WTC11 (cell line): ENCODE measurements at regions not wholly inside any gene's neighbourhood (a gene's known extent, or its start where the extent isn't known, plus 50 kb on each side); places are given as distances from the start of the nearest gene placed in this dataset.

Source experiments
- ATAC-seq: fragments of 200-7000 bp; cut with Tn5 transposase; 2 replicates; pipeline ENCODE4 v1.10.0; 2021; ENCODE audit warnings: mild to moderate bottlenecking, moderate library complexity
- CTCF ChIA-PET: fragments of 300-600 bp; sonication (Branson Sonifier 250); formaldehyde crosslinking; loops from one replicate; lab custom pipeline; 2021; ENCODE audit warnings: antibody characterized with exemption; lab: Charles Lee
- POLR2A ChIA-PET: fragments of 350-600 bp; sonication (Branson Sonifier 250); formaldehyde crosslinking; loops from one replicate; lab custom pipeline; 2021; ENCODE audit warnings: antibody characterized with exemption; lab: Charles Lee
- DNase-seq: peaks from one replicate; pipeline ENCODE4 v3.0.0; 2021; ENCODE audit warnings: low spot score
- H3K27ac Mint-ChIP-seq: 2 replicates; pipeline ENCODE4 v1.8.0; 2021; ENCODE audit warnings: mixed read lengths
- H3K27me3 Mint-ChIP-seq: 2 replicates; pipeline ENCODE4 v1.8.0; 2021; ENCODE audit warnings: low read depth, mild to moderate bottlenecking, moderate library complexity, mixed read lengths
- H3K36me3 Mint-ChIP-seq: 2 replicates; pipeline ENCODE4 v1.8.0; 2021; ENCODE audit warnings: mixed read lengths
- H3K4me1 Mint-ChIP-seq: 2 replicates; pipeline ENCODE4 v1.8.0; 2022; ENCODE audit warnings: mixed read lengths
- H3K4me3 Mint-ChIP-seq: 2 replicates; pipeline ENCODE4 v1.8.0; 2021; ENCODE audit warnings: mild to moderate bottlenecking, moderate library complexity, mixed read lengths
- H3K9me3 Mint-ChIP-seq: 2 replicates; pipeline ENCODE4 v1.8.0; 2021; ENCODE audit warnings: mixed read lengths
- CREB1 ChIP-seq: sonication (generic); formaldehyde crosslinking; IDR thresholded peaks from 2 replicates; pipeline ENCODE4 v1.8.0; 2023; ENCODE audit warnings: mild to moderate bottlenecking, missing genetic modification reagents
- E2F5 ChIP-seq: sonication (generic); formaldehyde crosslinking; IDR thresholded peaks from 2 replicates; pipeline ENCODE4 v1.8.1; 2022; ENCODE audit warnings: mild to moderate bottlenecking, moderate library complexity, missing genetic modification reagents
- ETV6 ChIP-seq: sonication (generic); formaldehyde crosslinking; IDR thresholded peaks from 2 replicates; pipeline ENCODE4 v1.8.1; 2022; ENCODE audit warnings: mild to moderate bottlenecking, missing genetic modification reagents
- FOXJ3 ChIP-seq: sonication (generic); formaldehyde crosslinking; IDR thresholded peaks from 2 replicates; pipeline ENCODE4 v1.9.0; 2021; ENCODE audit warnings: missing genetic modification reagents, mild to moderate bottlenecking, borderline replicate concordance
- FOXP4 ChIP-seq: sonication (generic); formaldehyde crosslinking; IDR thresholded peaks from 2 replicates; pipeline ENCODE4 v1.8.0; 2022; ENCODE audit warnings: mild to moderate bottlenecking, missing genetic modification reagents
- JAZF1 ChIP-seq: fragments of 250-450 bp; sonication (Bioruptor Pico); IDR thresholded peaks from 2 replicates; pipeline ENCODE4 v1.9.0; 2021; ENCODE audit warnings: moderate library complexity, mild to moderate bottlenecking, inconsistent platforms
- MAX ChIP-seq: sonication (generic); formaldehyde crosslinking; IDR thresholded peaks from 2 replicates; pipeline ENCODE4 v1.8.0; 2022; ENCODE audit warnings: mild to moderate bottlenecking, missing genetic modification reagents
- SOX15 ChIP-seq: fragments of 250-450 bp; sonication (Bioruptor Pico); IDR thresholded peaks from 2 replicates; pipeline ENCODE4 v1.9.0; 2021; ENCODE audit warnings: mild to moderate bottlenecking
- ZNF138 ChIP-seq: sonication (generic); formaldehyde crosslinking; conservative IDR thresholded peaks from 2 replicates; pipeline ENCODE4 v1.8.1; 2022; ENCODE audit warnings: mild to moderate bottlenecking, moderate library complexity, missing genetic modification reagents
- ZNF219 ChIP-seq: sonication (generic); formaldehyde crosslinking; IDR thresholded peaks from 2 replicates; pipeline ENCODE4 v1.8.0; 2023; ENCODE audit warnings: missing genetic modification reagents, mild to moderate bottlenecking, borderline replicate concordance
- ZNF232 ChIP-seq: sonication (generic); formaldehyde crosslinking; IDR thresholded peaks from 2 replicates; pipeline ENCODE4 v1.8.0; 2022; ENCODE audit warnings: mild to moderate bottlenecking, missing genetic modification reagents
- ZNF263 ChIP-seq: sonication (generic); formaldehyde crosslinking; IDR thresholded peaks from 2 replicates; pipeline ENCODE4 v1.8.1; 2022; ENCODE audit warnings: low read depth, mild to moderate bottlenecking, moderate library complexity, missing genetic modification reagents
- ZNF416 ChIP-seq: fragments of 250-450 bp; sonication (Bioruptor Pico); IDR thresholded peaks from 2 replicates; pipeline ENCODE4 v1.9.0; 2021; ENCODE audit warnings: mild to moderate bottlenecking, inconsistent platforms
- TF ChIP-seq, protein P1 (sequence below): sonication (generic); formaldehyde crosslinking; IDR thresholded peaks from 2 replicates; pipeline ENCODE4 v1.8.1; 2022; ENCODE audit warnings: low read depth, mild to moderate bottlenecking, moderate library complexity, missing genetic modification reagents, borderline replicate concordance
- TF ChIP-seq, protein P2 (sequence below): fragments of 250-450 bp; sonication (Bioruptor Pico); IDR thresholded peaks from 2 replicates; pipeline ENCODE4 v1.9.0; 2021; ENCODE audit warnings: mild to moderate bottlenecking, borderline replicate concordance
- TF ChIP-seq, protein P3 (sequence below): sonication (generic); formaldehyde crosslinking; IDR thresholded peaks from 2 replicates; pipeline ENCODE4 v1.8.0; 2022; ENCODE audit warnings: mild to moderate bottlenecking, missing genetic modification reagents

DNA sequence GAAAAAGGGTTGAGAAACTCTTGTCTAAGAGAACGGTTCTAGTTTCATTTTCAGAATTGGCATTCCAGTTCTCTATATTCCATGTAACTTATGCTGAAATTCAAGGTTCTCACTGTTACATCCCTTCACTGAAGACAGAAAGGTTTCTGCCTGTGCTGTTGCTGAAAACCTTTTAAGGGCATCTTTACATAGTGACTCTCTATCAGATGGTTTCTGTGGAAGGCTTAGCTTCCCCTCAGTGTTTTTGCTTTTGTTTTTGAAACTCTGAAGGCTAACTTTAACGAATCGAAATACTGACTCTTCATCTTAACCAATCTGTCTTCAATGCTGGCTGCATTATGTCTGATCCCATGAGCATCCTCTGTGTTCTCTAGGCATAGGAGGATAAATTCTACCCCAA, 1286.2 kb upstream of the EYS start:
- peaks cover 54% of the 10 kb centered on the region for H3K9me3 Mint-ChIP-seq
- H3K36me3 Mint-ChIP-seq, result peaks cover 37% of the 10 kb centered on the region
- DNase-seq (no peak), ATAC-seq (no peak)
- no peak overlapping the region for H3K27ac Mint-ChIP-seq
- ChIA-PET CTCF (no interaction called here), POLR2A (no interaction called here)
- H3K4me3 Mint-ChIP-seq, result no peak overlapping the region
- H3K4me1 Mint-ChIP-seq, result no peaks in the 10 kb centered on the region
- no peak for TF ChIP-seq SOX15 (CRISPR knock-in tag)
- no peaks in the 10 kb centered on the region; the same call in 1 of the 2 replicates for H3K27me3 Mint-ChIP-seq

DNA sequence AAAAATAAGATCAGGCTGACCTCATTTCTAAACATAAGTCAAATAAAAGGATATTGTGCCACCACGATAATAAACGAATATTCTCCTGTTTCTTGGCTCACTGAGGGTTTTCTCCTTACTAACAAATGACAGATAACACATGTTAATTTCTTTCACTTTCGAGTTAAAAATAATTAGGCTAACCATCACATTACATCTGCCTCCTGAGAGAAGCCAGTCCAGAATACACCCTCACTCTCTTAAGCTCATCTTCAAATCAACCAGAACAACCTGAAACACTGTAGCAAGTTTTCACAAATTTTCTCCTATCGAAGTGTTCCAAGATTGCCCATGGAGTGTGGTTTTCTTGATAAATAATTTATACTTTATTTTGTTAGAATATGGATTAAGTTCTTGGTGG, 1285.6 kb upstream of the EYS start:
- ChIA-PET POLR2A (no interaction called here), CTCF (no interaction called here)
- TF ChIP-seq, protein P1, sequence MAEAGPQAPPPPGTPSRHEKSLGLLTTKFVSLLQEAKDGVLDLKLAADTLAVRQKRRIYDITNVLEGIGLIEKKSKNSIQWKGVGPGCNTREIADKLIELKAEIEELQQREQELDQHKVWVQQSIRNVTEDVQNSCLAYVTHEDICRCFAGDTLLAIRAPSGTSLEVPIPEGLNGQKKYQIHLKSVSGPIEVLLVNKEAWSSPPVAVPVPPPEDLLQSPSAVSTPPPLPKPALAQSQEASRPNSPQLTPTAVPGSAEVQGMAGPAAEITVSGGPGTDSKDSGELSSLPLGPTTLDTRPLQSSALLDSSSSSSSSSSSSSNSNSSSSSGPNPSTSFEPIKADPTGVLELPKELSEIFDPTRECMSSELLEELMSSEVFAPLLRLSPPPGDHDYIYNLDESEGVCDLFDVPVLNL (CRISPR knock-in tag), result no peak
- TF ChIP-seq ZNF232 (CRISPR knock-in tag) (no peak), FOXJ3 (no peak), MAX (CRISPR knock-in tag) (no peak), ETV6 (no peak), ZNF263 (CRISPR knock-in tag) (no peak), JAZF1 (CRISPR knock-in tag) (no peak), CREB1 (no peak), FOXP4 (CRISPR knock-in tag) (no peak), SOX15 (CRISPR knock-in tag) (no peak), E2F5 (CRISPR knock-in tag) (no peak), ZNF219 (CRISPR knock-in tag) (no peak), ZNF416 (CRISPR knock-in tag) (no peak), ZNF138 (CRISPR knock-in tag) (no peak)
- TF ChIP-seq, protein P2, sequence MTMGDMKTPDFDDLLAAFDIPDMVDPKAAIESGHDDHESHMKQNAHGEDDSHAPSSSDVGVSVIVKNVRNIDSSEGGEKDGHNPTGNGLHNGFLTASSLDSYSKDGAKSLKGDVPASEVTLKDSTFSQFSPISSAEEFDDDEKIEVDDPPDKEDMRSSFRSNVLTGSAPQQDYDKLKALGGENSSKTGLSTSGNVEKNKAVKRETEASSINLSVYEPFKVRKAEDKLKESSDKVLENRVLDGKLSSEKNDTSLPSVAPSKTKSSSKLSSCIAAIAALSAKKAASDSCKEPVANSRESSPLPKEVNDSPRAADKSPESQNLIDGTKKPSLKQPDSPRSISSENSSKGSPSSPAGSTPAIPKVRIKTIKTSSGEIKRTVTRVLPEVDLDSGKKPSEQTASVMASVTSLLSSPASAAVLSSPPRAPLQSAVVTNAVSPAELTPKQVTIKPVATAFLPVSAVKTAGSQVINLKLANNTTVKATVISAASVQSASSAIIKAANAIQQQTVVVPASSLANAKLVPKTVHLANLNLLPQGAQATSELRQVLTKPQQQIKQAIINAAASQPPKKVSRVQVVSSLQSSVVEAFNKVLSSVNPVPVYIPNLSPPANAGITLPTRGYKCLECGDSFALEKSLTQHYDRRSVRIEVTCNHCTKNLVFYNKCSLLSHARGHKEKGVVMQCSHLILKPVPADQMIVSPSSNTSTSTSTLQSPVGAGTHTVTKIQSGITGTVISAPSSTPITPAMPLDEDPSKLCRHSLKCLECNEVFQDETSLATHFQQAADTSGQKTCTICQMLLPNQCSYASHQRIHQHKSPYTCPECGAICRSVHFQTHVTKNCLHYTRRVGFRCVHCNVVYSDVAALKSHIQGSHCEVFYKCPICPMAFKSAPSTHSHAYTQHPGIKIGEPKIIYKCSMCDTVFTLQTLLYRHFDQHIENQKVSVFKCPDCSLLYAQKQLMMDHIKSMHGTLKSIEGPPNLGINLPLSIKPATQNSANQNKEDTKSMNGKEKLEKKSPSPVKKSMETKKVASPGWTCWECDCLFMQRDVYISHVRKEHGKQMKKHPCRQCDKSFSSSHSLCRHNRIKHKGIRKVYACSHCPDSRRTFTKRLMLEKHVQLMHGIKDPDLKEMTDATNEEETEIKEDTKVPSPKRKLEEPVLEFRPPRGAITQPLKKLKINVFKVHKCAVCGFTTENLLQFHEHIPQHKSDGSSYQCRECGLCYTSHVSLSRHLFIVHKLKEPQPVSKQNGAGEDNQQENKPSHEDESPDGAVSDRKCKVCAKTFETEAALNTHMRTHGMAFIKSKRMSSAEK, result no peak
- TF ChIP-seq, protein P3, sequence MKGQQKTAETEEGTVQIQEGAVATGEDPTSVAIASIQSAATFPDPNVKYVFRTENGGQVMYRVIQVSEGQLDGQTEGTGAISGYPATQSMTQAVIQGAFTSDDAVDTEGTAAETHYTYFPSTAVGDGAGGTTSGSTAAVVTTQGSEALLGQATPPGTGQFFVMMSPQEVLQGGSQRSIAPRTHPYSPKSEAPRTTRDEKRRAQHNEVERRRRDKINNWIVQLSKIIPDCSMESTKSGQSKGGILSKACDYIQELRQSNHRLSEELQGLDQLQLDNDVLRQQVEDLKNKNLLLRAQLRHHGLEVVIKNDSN, result no peak

More for the DNA sequence above, 1285.6 kb upstream of the EYS start:
- Mint-ChIP-seq H3K27me3 (no peaks in the 10 kb centered on the region; the same call in 1 of the 2 replicates), H3K4me1 (no peaks in the 10 kb centered on the region), H3K4me3 (no peak overlapping the region), H3K36me3 (peaks cover 38% of the 10 kb centered on the region), H3K9me3 (peaks cover 56% of the 10 kb centered on the region), H3K27ac (no peak overlapping the region)
- DNase-seq (no peak), ATAC-seq (no peak)
